GM23248 (cell line): ENCODE measurements at regions not wholly inside any gene's neighbourhood (a gene's known extent, or its start where the extent isn't known, plus 50 kb on each side); places are given as distances from the start of the nearest gene placed in this dataset.

Experiments used
- EZH2 ChIP-seq: fragments of 200-600 bp; sonication (generic); IDR thresholded peaks from 2 replicates; pipeline ENCODE4 v1.6.1; 2018; ENCODE audit warnings: antibody characterized with exemption, mild to moderate bottlenecking; ENCODE audit not compliant: insufficient read depth, poor library complexity, severe bottlenecking
- EZH2phosphoT487 ChIP-seq: fragments of 200-600 bp; sonication (generic); IDR thresholded peaks from 2 replicates; pipeline ENCODE4 v1.6.1; 2018; ENCODE audit warnings: antibody characterized with exemption, moderate library complexity, mild to moderate bottlenecking, low read depth; ENCODE audit not compliant: insufficient read depth

DNA sequence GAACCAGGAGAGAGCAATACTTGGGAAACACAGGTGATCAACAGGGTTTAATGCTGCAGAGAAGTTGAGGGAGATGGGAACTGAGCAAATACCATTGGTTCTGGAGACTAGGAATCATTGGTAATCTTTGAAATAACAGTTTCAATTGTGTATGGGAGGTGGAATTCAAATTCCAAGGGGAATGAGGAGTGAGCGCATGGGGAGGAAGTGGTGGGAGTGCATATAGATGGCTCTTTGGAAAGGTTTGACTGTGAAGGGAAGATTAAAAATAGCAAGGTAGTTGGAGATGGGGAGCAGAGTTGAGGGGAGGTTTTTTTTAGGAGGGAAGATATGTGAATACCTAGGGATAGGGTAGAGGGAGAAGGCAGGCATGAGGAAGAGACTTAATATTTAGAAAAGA is 51.1 kb upstream of the ROPN1 start:
- TF ChIP-seq EZH2phosphoT487 (no peak), EZH2 (no peak)
